GM19238 (cell line): ENCODE measurements at regions not wholly inside any gene's neighbourhood (a gene's known extent, or its start where the extent isn't known, plus 50 kb on each side); places are given as distances from the start of the nearest gene placed in this dataset.
"Not testable (repeated sequence)": the region's sequence is repeated elsewhere in the genome, so short reads cannot be mapped to it uniquely, and the experiment has no call there.

Experiments
- DNase-seq: peaks from one replicate; pipeline ENCODE4 v3.0.0; 2011; ENCODE audit warnings: low spot score; ENCODE audit not compliant: insufficient read length

GRCh38 chr16:17559394-17559793 is 88.6 kb upstream of the XYLT1 start:
- no peak for DNase-seq

- no peak for DNase-seq
Observed at GRCh38 chr16:17557949-17558348, 87.2 kb upstream of the XYLT1 start.

DNA sequence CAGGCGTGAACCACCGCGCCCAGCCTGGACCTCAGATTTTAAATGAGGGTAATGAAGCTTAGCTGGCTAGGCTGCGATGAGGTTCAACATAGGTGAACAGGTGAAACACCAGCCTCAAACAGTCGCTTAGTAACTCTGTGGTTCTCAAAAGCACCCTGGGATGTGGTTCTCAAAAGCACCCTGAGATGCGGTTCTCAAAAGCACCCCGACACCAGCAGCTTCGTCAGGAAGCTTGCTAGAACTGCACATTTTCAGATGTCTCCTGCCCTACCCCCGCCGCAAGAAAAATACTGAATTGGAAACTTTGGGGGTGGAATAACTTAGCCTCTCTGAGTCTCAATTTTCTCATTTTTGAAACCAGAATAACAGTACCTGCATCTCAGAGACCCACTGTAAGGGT is 86.7 kb upstream of the XYLT1 start:
- DNase-seq, result no peak

- no peak for DNase-seq
Observed at GRCh38 chr16:17556276-17557052, 85.7 kb upstream of the XYLT1 start.

GRCh38 chr16:17555176-17555575 is 84.4 kb upstream of the XYLT1 start:
- no peak for DNase-seq

- DNase-seq, result no peak
Observed at GRCh38 chr16:17552351-17552750, 81.6 kb upstream of the XYLT1 start.

- not testable (repeated sequence) for DNase-seq
Observed at GRCh38 chr16:17551682-17552081, 80.9 kb upstream of the XYLT1 start.

- DNase-seq, result no peak
Observed at GRCh38 chr16:17548825-17549224, 78.1 kb upstream of the XYLT1 start.

GRCh38 chr16:17544785-17545184 is 74.0 kb upstream of the XYLT1 start:
- DNase-seq, result no peak

DNA sequence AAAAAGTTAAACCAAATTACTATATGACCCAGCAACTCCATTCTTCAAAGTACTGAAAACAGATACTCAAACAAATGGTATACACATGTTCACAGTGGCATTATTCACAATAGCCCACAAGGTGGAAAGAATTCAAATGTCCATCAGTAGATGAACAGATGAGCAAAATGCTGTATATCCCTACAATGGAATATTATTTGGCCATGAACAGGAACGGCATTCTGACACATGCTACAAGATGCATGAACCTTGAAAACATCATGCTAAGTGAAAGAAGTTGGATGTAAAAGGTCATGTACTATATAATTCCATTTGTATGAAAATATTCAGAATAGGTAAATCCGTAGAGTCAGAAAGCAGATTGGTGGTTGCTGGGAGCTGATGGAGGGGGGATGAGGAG is 73.5 kb upstream of the XYLT1 start:
- DNase-seq, result no peak

DNA sequence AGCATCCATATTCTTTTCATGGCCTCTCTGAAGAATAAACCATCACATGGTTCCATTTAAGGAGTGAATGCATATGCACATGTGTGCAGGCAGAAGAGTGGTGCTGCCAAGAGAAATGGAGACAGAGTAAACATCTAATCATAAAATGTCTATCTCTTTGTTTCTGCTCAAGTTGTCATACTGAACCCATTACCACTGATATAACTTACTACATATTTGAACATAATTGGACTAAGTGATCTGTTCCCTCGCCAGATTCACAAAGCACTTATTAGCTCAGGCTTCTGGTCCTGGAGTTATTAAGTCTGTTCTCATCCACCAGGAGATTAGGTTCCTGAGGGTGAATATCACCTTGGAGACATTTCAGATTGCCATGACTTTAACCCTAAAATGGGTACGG is 72.3 kb upstream of the XYLT1 start:
- DNase-seq, result no peak

DNA sequence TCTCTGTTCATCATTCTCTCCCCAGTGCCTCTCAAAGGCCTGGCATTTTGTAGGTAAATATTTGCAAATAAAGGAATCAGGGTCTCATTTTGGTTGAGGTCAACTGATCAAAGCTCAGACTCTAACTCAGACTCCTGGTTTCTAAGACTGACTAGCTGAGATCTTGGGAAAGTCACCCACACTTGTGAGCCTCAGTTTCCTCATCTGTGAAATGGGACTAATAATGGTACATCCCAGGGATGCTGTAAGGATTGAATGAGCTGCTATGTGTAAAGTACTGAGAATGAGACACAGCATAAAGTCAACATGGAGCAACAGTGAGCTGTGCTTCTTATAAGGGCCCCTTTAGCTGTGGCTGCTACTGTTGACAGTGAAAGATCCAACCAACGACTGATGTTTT is 70.6 kb upstream of the XYLT1 start:
- DNase-seq, result no peak

DNA sequence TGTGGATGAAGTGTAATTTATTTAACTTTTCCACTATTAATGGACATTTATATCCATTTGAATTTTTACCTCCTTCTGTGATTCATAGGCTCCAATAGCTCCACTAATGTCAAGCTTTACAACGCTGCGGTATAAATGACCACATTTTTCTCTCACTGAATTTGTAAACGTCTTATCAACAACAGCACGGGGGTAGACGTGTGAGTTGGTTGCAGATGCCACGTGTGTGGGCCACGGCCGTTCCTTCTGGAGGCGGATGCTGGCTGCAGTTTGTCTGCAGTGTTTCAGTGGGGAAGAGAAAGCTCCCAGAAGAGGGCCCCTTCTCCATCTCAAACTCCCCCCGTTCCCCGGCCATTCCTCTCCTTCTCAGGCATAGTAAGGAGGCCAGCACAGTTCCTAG is 68.2 kb upstream of the XYLT1 start:
- DNase-seq, result no peak

- no peak for DNase-seq
Observed at GRCh38 chr16:17532338-17532995, 61.7 kb upstream of the XYLT1 start.

GRCh38 chr16:17529982-17530760 is 59.4 kb upstream of the XYLT1 start:
- peak; percentile 44 for DNase-seq

- DNase-seq, result no peak
Observed at GRCh38 chr16:17526956-17527937, 56.5 kb upstream of the XYLT1 start.

- no peak for DNase-seq
Observed at GRCh38 chr16:17524656-17525055, 53.9 kb upstream of the XYLT1 start.

- DNase-seq, result no peak
Observed at GRCh38 chr16:17520561-17520960, 49.8 kb upstream of the XYLT1 start.
